CD14-positive monocyte (primary cell): ENCODE measurements at regions not wholly inside any gene's neighbourhood (a gene's known extent, or its start where the extent isn't known, plus 50 kb on each side); places are given as distances from the start of the nearest gene placed in this dataset.

Source experiments
- DNase-seq, 3 donors: peaks; one replicate each; pipeline ENCODE4 v3.0.0-alpha.2; 2011 to 2022
- H2AFZ ChIP-seq: 2 replicates; pipeline ENCODE4 v1.6.0; 2012; ENCODE audit warnings: mild to moderate bottlenecking, low read depth, low read length, inconsistent platforms; ENCODE audit not compliant: insufficient read depth, poor library complexity, severe bottlenecking
- H3K27ac ChIP-seq, 2 donors: 1 replicate in 1 of 2; 2 replicates in 1 of 2; pipeline ENCODE4 v1.5.1; 2012 to 2013; ENCODE audit warnings: low read length in 2 of 2, control low read depth in 1 of 2, inconsistent platforms in 1 of 2, low read depth in 1 of 2, mild to moderate bottlenecking in 1 of 2
- H3K27me3 ChIP-seq, 2 donors: one replicate each; pipeline versions ENCODE4 v1.6.0 to v1.6.1; 2011 to 2013; ENCODE audit warnings: low read length in 2 of 2; ENCODE audit not compliant: control insufficient read depth in 2 of 2, insufficient read depth in 2 of 2
- H3K36me3 ChIP-seq, 2 donors: replicated peaks in 1 of 2; 1 replicate in 1 of 2; 2 replicates in 1 of 2; pipeline versions ENCODE4 v1.5.1 to v1.6.1; 2012 to 2013; ENCODE audit warnings: low read length in 2 of 2, control low read depth in 1 of 2, inconsistent platforms in 1 of 2, mild to moderate bottlenecking in 1 of 2; ENCODE audit not compliant: insufficient read depth in 2 of 2, control insufficient read depth in 1 of 2
- H3K4me1 ChIP-seq, 2 donors: 1 replicate in 1 of 2; 2 replicates in 1 of 2; pipeline versions ENCODE4 v1.5.1 to v1.6.1; 2012 to 2013; ENCODE audit warnings: low read length in 2 of 2, control low read depth in 1 of 2, inconsistent platforms in 1 of 2, mild to moderate bottlenecking in 1 of 2, moderate library complexity in 1 of 2; ENCODE audit not compliant: insufficient read depth in 2 of 2, control insufficient read depth in 1 of 2
- H3K4me2 ChIP-seq: replicated peaks from 2 replicates; pipeline ENCODE3; 2012; ENCODE audit warnings: low read length, moderate library complexity, mild to moderate bottlenecking; ENCODE audit not compliant: poor library complexity, severe bottlenecking; ENCODE audit errors: extremely low read depth
- H3K4me3 ChIP-seq, 3 experiments: fragments of 200-600 bp in 1 of 3; sonication (generic) in 1 of 3; replicated peaks in 1 of 3; 1 replicate in 2 of 3; 2 replicates in 1 of 3; pipeline ENCODE4 v1.5.1; 2011 to 2013; ENCODE audit warnings: low read length in 3 of 3, mild to moderate bottlenecking in 3 of 3, control low read depth in 2 of 3, low read depth in 2 of 3, inconsistent platforms in 1 of 3, moderate library complexity in 1 of 3
- H3K79me2 ChIP-seq: 2 replicates; pipeline ENCODE4 v1.6.0; 2012; ENCODE audit warnings: mild to moderate bottlenecking, control low read depth, inconsistent platforms, low read length, moderate library complexity; ENCODE audit not compliant: insufficient read depth
- H3K9ac ChIP-seq: 2 replicates; pipeline ENCODE4 v1.6.0; 2017; ENCODE audit warnings: low read length, mild to moderate bottlenecking; ENCODE audit not compliant: insufficient read depth, poor library complexity, severe bottlenecking
- H3K9me3 ChIP-seq, 2 donors: replicated peaks in 1 of 2; 1 replicate in 1 of 2; 2 replicates in 1 of 2; pipeline versions ENCODE4 v1.5.1 to v1.6.1; 2012 to 2013; ENCODE audit warnings: low read length in 2 of 2, control low read depth in 1 of 2; ENCODE audit not compliant: control insufficient read depth in 1 of 2, insufficient read depth in 1 of 2
- H4K20me1 ChIP-seq: 2 replicates; pipeline ENCODE4 v1.6.0; 2012; ENCODE audit warnings: mild to moderate bottlenecking, low read length, control low read depth, moderate library complexity; ENCODE audit not compliant: insufficient read depth
- H3K27ac Mint-ChIP-seq, 7 donors: one replicate each; pipeline ENCODE4 v1.8.0; 2020; ENCODE audit warnings: mild to moderate bottlenecking in 7 of 7, mixed read lengths in 7 of 7, moderate library complexity in 6 of 7, inconsistent platforms in 2 of 7
- H3K27me3 Mint-ChIP-seq, 3 donors: one replicate each; pipeline ENCODE4 v1.8.0; 2021 to 2022; ENCODE audit warnings: low read depth in 3 of 3, mild to moderate bottlenecking in 3 of 3, mixed read lengths in 3 of 3, moderate library complexity in 3 of 3, inconsistent platforms in 1 of 3
- H3K36me3 Mint-ChIP-seq, 2 donors: one replicate each; pipeline ENCODE4 v1.8.0; 2020; ENCODE audit warnings: mixed read lengths in 2 of 2, inconsistent platforms in 1 of 2, mild to moderate bottlenecking in 1 of 2
- H3K4me1 Mint-ChIP-seq: one replicate; pipeline ENCODE4 v1.8.0; 2020; ENCODE audit warnings: mild to moderate bottlenecking, mixed read lengths
- H3K4me3 Mint-ChIP-seq, 2 donors: one replicate each; pipeline ENCODE4 v1.8.0; 2020; ENCODE audit warnings: mild to moderate bottlenecking in 2 of 2, mixed read lengths in 2 of 2, moderate library complexity in 1 of 2
- H3K9me3 Mint-ChIP-seq, 7 donors: one replicate each; pipeline ENCODE4 v1.8.0; 2020 to 2022; ENCODE audit warnings: mixed read lengths in 7 of 7, mild to moderate bottlenecking in 6 of 7, moderate library complexity in 6 of 7, inconsistent platforms in 2 of 7
- WGBS: methylation state at CpG from one replicate; pipeline ENCODE4 v1.1.5; 2013; ENCODE audit warnings: missing lambda C conversion rate; ENCODE audit not compliant: insufficient coverage; 5-methylcytosine and 5-hydroxymethylcytosine counted together
- intact Hi-C, 2 donors: fragments of 100-400 bp; cut with micrococcal nuclease; formaldehyde crosslinking; loops; one replicate each; pipeline versions ENCODE4 v1.15.0 to v1.15.1; 2023
- TF ChIP-seq, protein P1 (sequence below): fragments of 200-600 bp; IDR thresholded peaks from one replicate; pipeline ENCODE4 v1.8.0; 2022; ENCODE audit warnings: antibody characterized with exemption, mild to moderate bottlenecking

DNA sequence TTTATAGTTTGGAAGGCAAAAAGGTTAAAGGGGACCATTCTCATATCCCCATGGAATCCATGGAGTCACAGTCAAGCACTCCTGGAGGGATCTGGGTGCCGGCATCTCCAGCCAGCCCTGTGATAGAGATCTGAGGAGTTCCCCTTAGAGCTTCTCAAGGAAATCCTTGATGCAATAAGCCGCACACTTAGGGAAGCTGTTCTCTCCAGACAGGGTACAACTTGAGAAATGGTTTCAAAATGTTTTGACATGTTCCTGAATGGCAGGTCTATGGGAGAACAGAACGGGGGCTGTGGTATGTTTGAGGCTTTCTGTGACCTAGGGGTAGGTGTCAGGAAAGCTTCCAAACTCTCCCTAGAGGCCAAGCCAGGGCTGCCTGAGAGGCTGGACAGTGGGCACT lies 292.9 kb downstream of the TLE3 start:
- WGBS = 10% methylated on average over 2 of the region's 3 CpGs
- peaks cover 44% of the 10 kb centered on the region for H3K4me1 Mint-ChIP-seq
- TF ChIP-seq, protein P1, sequence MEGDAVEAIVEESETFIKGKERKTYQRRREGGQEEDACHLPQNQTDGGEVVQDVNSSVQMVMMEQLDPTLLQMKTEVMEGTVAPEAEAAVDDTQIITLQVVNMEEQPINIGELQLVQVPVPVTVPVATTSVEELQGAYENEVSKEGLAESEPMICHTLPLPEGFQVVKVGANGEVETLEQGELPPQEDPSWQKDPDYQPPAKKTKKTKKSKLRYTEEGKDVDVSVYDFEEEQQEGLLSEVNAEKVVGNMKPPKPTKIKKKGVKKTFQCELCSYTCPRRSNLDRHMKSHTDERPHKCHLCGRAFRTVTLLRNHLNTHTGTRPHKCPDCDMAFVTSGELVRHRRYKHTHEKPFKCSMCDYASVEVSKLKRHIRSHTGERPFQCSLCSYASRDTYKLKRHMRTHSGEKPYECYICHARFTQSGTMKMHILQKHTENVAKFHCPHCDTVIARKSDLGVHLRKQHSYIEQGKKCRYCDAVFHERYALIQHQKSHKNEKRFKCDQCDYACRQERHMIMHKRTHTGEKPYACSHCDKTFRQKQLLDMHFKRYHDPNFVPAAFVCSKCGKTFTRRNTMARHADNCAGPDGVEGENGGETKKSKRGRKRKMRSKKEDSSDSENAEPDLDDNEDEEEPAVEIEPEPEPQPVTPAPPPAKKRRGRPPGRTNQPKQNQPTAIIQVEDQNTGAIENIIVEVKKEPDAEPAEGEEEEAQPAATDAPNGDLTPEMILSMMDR = no peak

DNA sequence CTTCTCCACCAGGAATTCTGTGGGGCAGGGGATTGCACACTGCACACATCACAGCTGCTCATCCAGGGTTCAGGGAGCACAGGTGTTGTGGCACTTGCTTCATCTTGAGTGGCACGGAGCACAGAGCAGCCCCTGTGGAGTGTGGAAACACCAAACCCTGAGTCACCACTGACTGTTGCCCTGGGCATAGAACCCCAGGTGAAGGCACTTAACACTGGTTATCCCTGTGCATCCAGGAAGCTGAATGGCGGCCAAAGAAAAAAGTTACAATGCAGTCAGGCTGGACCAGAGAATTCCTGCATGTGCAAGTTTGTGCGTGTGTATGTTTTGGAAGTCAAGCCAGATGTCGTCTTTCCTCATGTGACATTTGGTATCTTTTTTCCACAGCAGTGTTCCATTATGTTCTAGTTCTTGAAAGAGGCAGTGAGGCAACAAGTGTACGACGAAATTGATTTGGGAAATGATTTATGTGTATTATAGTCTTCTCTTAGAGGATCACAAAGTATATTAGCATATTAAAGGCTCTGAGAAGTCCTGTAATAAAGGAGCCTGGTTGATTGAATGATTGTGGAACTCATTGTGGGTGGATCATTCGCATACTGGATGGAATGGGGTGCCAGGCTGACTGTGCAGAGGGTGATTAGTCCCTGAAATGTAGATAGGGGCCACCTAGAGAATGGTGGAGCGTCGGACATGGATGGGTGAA lies 292.3 kb downstream of the TLE3 start:
- peak overlapping the region in 1 of 3 experiments; percentile 13 for H3K4me3 ChIP-seq
- intact Hi-C loops = loop anchor here in 1 of 2 donors (5.0 kb wide), 2 partner anchors 43 to 78 kb away; no protein-coding TSS in a partner anchor

More for the DNA sequence above, 292.9 kb downstream of the TLE3 start:
- peak overlapping the region; percentile 31 for H3K4me2 ChIP-seq
- H3K36me3 ChIP-seq = no peaks in the 10 kb centered on the region
- no peaks in the 10 kb centered on the region for H3K79me2 ChIP-seq
- intact Hi-C loops = loop anchor here in 1 of 2 donors (5.0 kb wide), 2 partner anchors 42 to 77 kb away; no protein-coding TSS in a partner anchor
- Mint-ChIP-seq H3K4me3 (peak overlapping the region in 1 of 2 donors; percentile 26), H3K27me3 (peaks cover 13 to 17% (median 14%) of the 10 kb centered on the region in 3 donors), H3K9me3 (peaks cover 0 to 3% (median 0%) of the 10 kb centered on the region in 7 donors), H3K36me3 (peaks cover 0 to 5% of the 10 kb centered on the region in 2 donors), H3K27ac (peak overlapping the region; percentile 73 to 95 (median 88))
- H3K4me3 ChIP-seq = peak overlapping the region in 1 of 3 experiments; percentile 13
- H3K4me1 ChIP-seq = peaks cover 39 to 49% of the 10 kb centered on the region in 2 donors
- H3K27me3 ChIP-seq = no peaks in the 10 kb centered on the region
- no peaks in the 10 kb centered on the region for H3K9me3 ChIP-seq
- H3K9ac ChIP-seq = no peak overlapping the region
- H3K27ac ChIP-seq = peak overlapping the region; percentile 64 to 79
- H4K20me1 ChIP-seq = no peaks in the 10 kb centered on the region
- DNase-seq = peak; percentile 64 to 94 (median 90)
- no peak overlapping the region for H2AFZ ChIP-seq

More for the DNA sequence above, 292.3 kb downstream of the TLE3 start:
- Histone ChIP-seq H3K27ac (peak overlapping the region; percentile 64 to 79), H2AFZ (no peak overlapping the region), H3K9me3 (no peaks in the 10 kb centered on the region), H4K20me1 (no peaks in the 10 kb centered on the region), H3K4me1 (peaks cover 39 to 49% of the 10 kb centered on the region in 2 donors), H3K9ac (no peak overlapping the region), H3K36me3 (no peaks in the 10 kb centered on the region), H3K27me3 (no peaks in the 10 kb centered on the region), H3K79me2 (no peaks in the 10 kb centered on the region), H3K4me2 (peak overlapping the region; percentile 31)
- DNase-seq = peak; percentile 33 to 75 (median 70)
- Mint-ChIP-seq H3K36me3 (peaks cover 0 to 5% of the 10 kb centered on the region in 2 donors), H3K4me1 (peaks cover 44% of the 10 kb centered on the region), H3K27me3 (peaks cover 15 to 17% (median 16%) of the 10 kb centered on the region in 3 donors), H3K4me3 (peak overlapping the region in 1 of 2 donors; percentile 26), H3K9me3 (peaks cover 0 to 3% (median 0%) of the 10 kb centered on the region in 7 donors), H3K27ac (peak overlapping the region; percentile 73 to 95 (median 88))
- TF ChIP-seq, protein P1 = no peak
- 74% methylated on average over 5 of the region's 9 CpGs for WGBS
